ENCODE measurements at regions not wholly inside any gene's neighbourhood (a gene's known extent, or its start where the extent isn't known, plus 50 kb on each side); places are given as distances from the start of the nearest gene placed in this dataset.
"Not testable (repeated sequence)": the region's sequence is repeated elsewhere in the genome, so short reads cannot be mapped to it uniquely, and the experiment has no call there.

DNA sequence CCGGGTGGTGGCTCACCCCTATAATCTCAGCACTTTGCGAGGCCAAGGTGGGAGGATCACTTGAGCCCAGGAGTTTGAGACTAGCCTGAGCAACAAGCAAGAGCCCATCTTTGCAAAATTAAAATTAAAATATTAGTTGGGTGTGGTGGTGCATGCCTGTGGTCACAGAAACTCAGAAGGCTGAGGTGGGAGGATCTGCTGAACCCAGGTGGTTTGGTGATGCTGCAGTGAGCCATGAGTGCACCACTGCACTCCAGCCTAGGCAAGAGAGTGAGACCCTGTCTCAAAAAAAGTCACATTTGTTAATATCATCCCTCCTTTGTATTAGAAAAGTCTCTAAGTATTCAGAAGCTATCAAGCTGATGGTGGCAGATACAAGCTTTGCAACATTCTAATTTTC lies 317.5 kb downstream of the ANKRD30A start:
- H3K79me2 ChIP-seq, result no peaks in the 10 kb centered on the region
- no peak overlapping the region for H3K4me3 ChIP-seq
- H3K36me3 ChIP-seq (replicated peaks; ENCODE audit: insufficient read depth, low read depth), result no peaks in the 10 kb centered on the region
- H3K9me2 ChIP-seq (replicated peaks; ENCODE audit: insufficient read depth), result no peaks in the 10 kb centered on the region
- no peak overlapping the region for H3K4me2 ChIP-seq
- 57% methylated on average over 2 of the region's 2 CpGs for WGBS (ENCODE audit: low lambda C conversion rate, missing lambda C conversion rate)
- DNase-seq (ENCODE audit: low spot score), result no peak
- no peak overlapping the region for H2AFZ ChIP-seq
- no peaks in the 10 kb centered on the region for H3K27me3 ChIP-seq
- no peaks in the 10 kb centered on the region for H4K20me1 ChIP-seq (ENCODE audit: insufficient read depth, poor library complexity, severe bottlenecking)
- H3K9me3 ChIP-seq (ENCODE audit: low read depth), result no peaks in the 10 kb centered on the region
- H3K27ac ChIP-seq, result no peak overlapping the region
- H3K4me1 ChIP-seq (ENCODE audit: insufficient read depth), result no peaks in the 10 kb centered on the region
- TF ChIP-seq, protein P1, sequence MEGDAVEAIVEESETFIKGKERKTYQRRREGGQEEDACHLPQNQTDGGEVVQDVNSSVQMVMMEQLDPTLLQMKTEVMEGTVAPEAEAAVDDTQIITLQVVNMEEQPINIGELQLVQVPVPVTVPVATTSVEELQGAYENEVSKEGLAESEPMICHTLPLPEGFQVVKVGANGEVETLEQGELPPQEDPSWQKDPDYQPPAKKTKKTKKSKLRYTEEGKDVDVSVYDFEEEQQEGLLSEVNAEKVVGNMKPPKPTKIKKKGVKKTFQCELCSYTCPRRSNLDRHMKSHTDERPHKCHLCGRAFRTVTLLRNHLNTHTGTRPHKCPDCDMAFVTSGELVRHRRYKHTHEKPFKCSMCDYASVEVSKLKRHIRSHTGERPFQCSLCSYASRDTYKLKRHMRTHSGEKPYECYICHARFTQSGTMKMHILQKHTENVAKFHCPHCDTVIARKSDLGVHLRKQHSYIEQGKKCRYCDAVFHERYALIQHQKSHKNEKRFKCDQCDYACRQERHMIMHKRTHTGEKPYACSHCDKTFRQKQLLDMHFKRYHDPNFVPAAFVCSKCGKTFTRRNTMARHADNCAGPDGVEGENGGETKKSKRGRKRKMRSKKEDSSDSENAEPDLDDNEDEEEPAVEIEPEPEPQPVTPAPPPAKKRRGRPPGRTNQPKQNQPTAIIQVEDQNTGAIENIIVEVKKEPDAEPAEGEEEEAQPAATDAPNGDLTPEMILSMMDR (IDR thresholded peaks at IDR 0.05; ENCODE audit: poor library complexity), result no peak
- TF ChIP-seq EZH2 (IDR thresholded peaks at IDR 0.05; ENCODE audit: borderline replicate concordance) (no peak), EZH2phosphoT487 (IDR thresholded peaks at IDR 0.05; ENCODE audit: low read depth, severe bottlenecking, unreplicated experiment) (no peak)

DNA sequence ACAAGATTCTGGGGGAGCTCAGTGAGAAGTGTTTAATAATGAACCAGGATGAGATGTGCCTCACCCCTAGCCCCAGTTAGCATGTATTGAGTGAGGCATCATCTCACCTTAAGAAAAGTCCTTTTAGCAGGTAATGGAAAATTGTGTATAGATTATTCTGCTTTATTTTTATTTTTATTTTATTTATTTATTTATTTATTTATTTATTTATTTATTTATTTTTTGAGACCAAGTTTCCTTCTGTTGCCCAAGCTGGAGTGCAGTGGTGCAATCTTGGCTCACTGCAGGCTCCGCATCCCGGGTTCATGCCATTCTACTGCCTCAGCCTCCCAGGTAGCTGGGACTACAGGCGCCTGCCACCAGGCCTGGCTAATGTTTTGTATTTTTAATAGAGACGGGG lies 315.8 kb downstream of the ANKRD30A start:
- not testable (repeated sequence) for H4K20me1 ChIP-seq (ENCODE audit: insufficient read depth, poor library complexity, severe bottlenecking); H3K4me2 ChIP-seq; H3K27ac ChIP-seq; H2AFZ ChIP-seq; H3K79me2 ChIP-seq; H3K27me3 ChIP-seq; H3K9me3 ChIP-seq (ENCODE audit: low read depth); H3K9me2 ChIP-seq (replicated peaks; ENCODE audit: insufficient read depth); DNase-seq (ENCODE audit: low spot score); H3K4me3 ChIP-seq; H3K4me1 ChIP-seq (ENCODE audit: insufficient read depth); H3K36me3 ChIP-seq (replicated peaks; ENCODE audit: insufficient read depth, low read depth)
- 84% methylated on average over 4 of the region's 4 CpGs for WGBS (ENCODE audit: low lambda C conversion rate, missing lambda C conversion rate)

DNA sequence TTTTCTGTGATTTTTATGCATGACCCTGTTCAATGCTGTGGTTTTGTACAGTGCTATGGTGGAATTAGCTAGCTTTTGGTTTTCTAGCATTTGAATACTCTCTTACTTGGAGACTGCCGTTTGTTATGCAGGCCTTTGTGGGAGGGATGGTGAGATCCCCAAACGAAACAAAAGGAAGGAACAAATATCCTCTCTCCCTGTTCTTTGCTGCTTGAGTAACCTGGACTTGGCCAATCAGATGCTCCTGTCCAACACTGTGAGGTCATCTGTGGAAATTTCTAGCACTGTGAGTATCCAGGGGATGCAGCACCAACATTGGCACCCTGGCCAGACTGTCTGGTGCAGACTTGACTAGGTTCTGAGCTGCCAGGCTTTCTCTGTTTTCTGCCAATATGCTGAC lies 314.4 kb downstream of the ANKRD30A start:
- H3K4me1 ChIP-seq (ENCODE audit: insufficient read depth), result no peaks in the 10 kb centered on the region
- no peaks in the 10 kb centered on the region for H3K36me3 ChIP-seq (replicated peaks; ENCODE audit: insufficient read depth, low read depth)
- H3K9me2 ChIP-seq (replicated peaks; ENCODE audit: insufficient read depth), result no peaks in the 10 kb centered on the region
- H2AFZ ChIP-seq, result no peak overlapping the region
- no peaks in the 10 kb centered on the region for H3K9me3 ChIP-seq (ENCODE audit: low read depth)
- H3K79me2 ChIP-seq, result no peaks in the 10 kb centered on the region
- H3K4me2 ChIP-seq, result no peak overlapping the region
- WGBS (ENCODE audit: low lambda C conversion rate, missing lambda C conversion rate), result 41% methylated on average over 2 of the region's 2 CpGs
- H3K27me3 ChIP-seq, result no peaks in the 10 kb centered on the region
- TF ChIP-seq, protein P1 (IDR thresholded peaks at IDR 0.05; ENCODE audit: poor library complexity), result no peak
- TF ChIP-seq EZH2 (IDR thresholded peaks at IDR 0.05; ENCODE audit: borderline replicate concordance) (no peak), EZH2phosphoT487 (IDR thresholded peaks at IDR 0.05; ENCODE audit: low read depth, severe bottlenecking, unreplicated experiment) (no peak)
- no peaks in the 10 kb centered on the region for H4K20me1 ChIP-seq (ENCODE audit: insufficient read depth, poor library complexity, severe bottlenecking)
- DNase-seq (ENCODE audit: low spot score), result no peak
- no peak overlapping the region for H3K4me3 ChIP-seq
- no peak overlapping the region for H3K27ac ChIP-seq

DNA sequence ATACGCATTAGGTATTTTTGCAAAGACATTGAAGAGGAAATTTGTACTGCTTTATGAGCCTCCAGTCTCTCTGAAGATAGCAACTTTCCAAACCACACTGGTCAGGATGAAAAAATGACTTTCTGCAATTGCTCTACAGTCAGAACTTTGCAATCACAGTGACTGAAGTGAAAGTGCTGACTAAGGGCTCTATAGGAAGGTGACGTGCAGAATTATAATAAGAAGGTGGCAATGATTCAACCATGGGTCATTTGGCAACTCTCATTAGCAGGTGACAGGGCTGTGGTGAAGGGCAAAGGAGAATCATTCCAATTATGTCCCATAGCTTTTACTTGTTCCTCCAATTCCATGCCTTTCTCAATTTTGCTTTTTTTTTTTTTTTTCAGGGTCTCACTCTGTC lies 311.0 kb downstream of the ANKRD30A start:
- H3K27ac ChIP-seq, result no peak overlapping the region
- TF ChIP-seq, protein P1 (IDR thresholded peaks at IDR 0.05; ENCODE audit: poor library complexity), result no peak
- no peaks in the 10 kb centered on the region for H3K27me3 ChIP-seq
- no peaks in the 10 kb centered on the region for H3K36me3 ChIP-seq (replicated peaks; ENCODE audit: insufficient read depth, low read depth)
- no peaks in the 10 kb centered on the region for H3K4me1 ChIP-seq (ENCODE audit: insufficient read depth)
- H3K79me2 ChIP-seq, result no peaks in the 10 kb centered on the region
- no peak for DNase-seq (ENCODE audit: low spot score)
- 65% methylated on average over 2 of the region's 2 CpGs for WGBS (ENCODE audit: low lambda C conversion rate, missing lambda C conversion rate)
- H3K4me3 ChIP-seq, result no peak overlapping the region
- H3K9me3 ChIP-seq (ENCODE audit: low read depth), result no peaks in the 10 kb centered on the region
- no peak overlapping the region for H3K4me2 ChIP-seq
- H2AFZ ChIP-seq, result no peak overlapping the region
- no peaks in the 10 kb centered on the region for H4K20me1 ChIP-seq (ENCODE audit: insufficient read depth, poor library complexity, severe bottlenecking)
- H3K9me2 ChIP-seq (replicated peaks; ENCODE audit: insufficient read depth), result no peaks in the 10 kb centered on the region

All from hepatocyte (in vitro differentiated cells).